HG02870 (cell line): ENCODE measurements at regions not wholly inside any gene's neighbourhood (a gene's known extent, or its start where the extent isn't known, plus 50 kb on each side); places are given as distances from the start of the nearest gene placed in this dataset.

Experiments
- ATAC-seq: cut with Tn5 transposase; IDR thresholded peaks from one replicate; pipeline ENCODE4 v1.9.1; 2021; ENCODE audit warnings: mild to moderate bottlenecking, moderate library complexity; ENCODE audit not compliant: unreplicated experiment

- ATAC-seq, result no peak
Observed at GRCh38 chr3:40800343-40800742, 275.6 kb downstream of the ZNF621 start.

GRCh38 chr3:40801284-40801741 is 276.6 kb downstream of the ZNF621 start:
- no peak for ATAC-seq

GRCh38 chr3:40803311-40803710 is 278.6 kb downstream of the ZNF621 start:
- ATAC-seq, result no peak

GRCh38 chr3:40805456-40805855 is 280.7 kb downstream of the ZNF621 start:
- no peak for ATAC-seq

- no peak for ATAC-seq
Observed at GRCh38 chr3:40810813-40811212, 286.1 kb downstream of the ZNF621 start.

- ATAC-seq, result no peak
Observed at GRCh38 chr3:40817017-40817416, 292.3 kb downstream of the ZNF621 start.

- ATAC-seq, result no peak
Observed at GRCh38 chr3:40821315-40821714, 296.6 kb downstream of the ZNF621 start.

- ATAC-seq, result no peak
Observed at GRCh38 chr3:40827226-40827625, 302.5 kb downstream of the ZNF621 start.

- no peak for ATAC-seq
Observed at GRCh38 chr3:40827942-40828688, 303.4 kb downstream of the ZNF621 start.

- ATAC-seq, result no peak
Observed at GRCh38 chr3:40828741-40829415, 304.1 kb downstream of the ZNF621 start.

- no peak for ATAC-seq
Observed at GRCh38 chr3:40829876-40830275, 305.1 kb downstream of the ZNF621 start.

- no peak for ATAC-seq
Observed at GRCh38 chr3:40837300-40837699, 312.5 kb downstream of the ZNF621 start.

GRCh38 chr3:40841131-40841530 is 316.4 kb downstream of the ZNF621 start:
- ATAC-seq, result no peak

GRCh38 chr3:40841570-40842109 is 316.9 kb downstream of the ZNF621 start:
- no peak for ATAC-seq

GRCh38 chr3:40842714-40843113 is 318.0 kb downstream of the ZNF621 start:
- no peak for ATAC-seq

- ATAC-seq, result no peak
Observed at GRCh38 chr3:40843208-40843624, 318.5 kb downstream of the ZNF621 start.

- no peak for ATAC-seq
Observed at GRCh38 chr3:40843851-40844548, 319.2 kb downstream of the ZNF621 start.

- ATAC-seq, result no peak
Observed at GRCh38 chr3:40844896-40845295, 320.1 kb downstream of the ZNF621 start.

- ATAC-seq, result no peak
Observed at GRCh38 chr3:40845447-40845846, 320.7 kb downstream of the ZNF621 start.

GRCh38 chr3:40845916-40846315 is 321.2 kb downstream of the ZNF621 start:
- no peak for ATAC-seq

GRCh38 chr3:40846451-40846850 is 321.7 kb downstream of the ZNF621 start:
- ATAC-seq, result no peak
